Neural progenitor cell (in vitro differentiated cells): ENCODE measurements at regions not wholly inside any gene's neighbourhood (a gene's known extent, or its start where the extent isn't known, plus 50 kb on each side); places are given as distances from the start of the nearest gene placed in this dataset.

Experiments used
- EZH2 ChIP-seq: fragments of 200-600 bp; sonication (generic); IDR thresholded peaks from 2 replicates; pipeline ENCODE4 v1.6.1; 2017; ENCODE audit warnings: antibody characterized with exemption, mild to moderate bottlenecking, moderate library complexity
- TF ChIP-seq, protein P1 (sequence below): fragments of 200-600 bp; sonication (generic); IDR thresholded peaks from 2 replicates; pipeline ENCODE4 v1.5.1; 2017; ENCODE audit warnings: antibody characterized with exemption, mild to moderate bottlenecking

DNA sequence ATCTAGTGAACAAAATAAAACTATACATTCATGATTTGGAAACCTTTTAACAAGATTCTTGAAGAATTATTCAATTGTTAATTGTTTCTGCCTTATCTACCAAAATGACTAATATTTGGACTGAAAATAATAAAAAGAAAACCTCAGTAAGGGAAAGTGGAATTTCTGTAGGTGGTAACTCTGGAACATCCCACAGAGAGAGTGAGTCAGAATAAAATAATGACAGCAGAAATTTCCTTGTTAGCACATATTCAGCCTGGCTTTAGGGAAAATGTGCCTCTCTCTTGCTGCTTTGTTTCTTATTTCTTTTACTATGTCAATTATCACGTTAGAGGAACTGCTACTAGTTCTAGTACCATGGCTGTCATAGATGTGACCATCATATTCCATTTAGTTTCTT is 421.5 kb upstream of the GNPDA2 start:
- TF ChIP-seq, protein P1, sequence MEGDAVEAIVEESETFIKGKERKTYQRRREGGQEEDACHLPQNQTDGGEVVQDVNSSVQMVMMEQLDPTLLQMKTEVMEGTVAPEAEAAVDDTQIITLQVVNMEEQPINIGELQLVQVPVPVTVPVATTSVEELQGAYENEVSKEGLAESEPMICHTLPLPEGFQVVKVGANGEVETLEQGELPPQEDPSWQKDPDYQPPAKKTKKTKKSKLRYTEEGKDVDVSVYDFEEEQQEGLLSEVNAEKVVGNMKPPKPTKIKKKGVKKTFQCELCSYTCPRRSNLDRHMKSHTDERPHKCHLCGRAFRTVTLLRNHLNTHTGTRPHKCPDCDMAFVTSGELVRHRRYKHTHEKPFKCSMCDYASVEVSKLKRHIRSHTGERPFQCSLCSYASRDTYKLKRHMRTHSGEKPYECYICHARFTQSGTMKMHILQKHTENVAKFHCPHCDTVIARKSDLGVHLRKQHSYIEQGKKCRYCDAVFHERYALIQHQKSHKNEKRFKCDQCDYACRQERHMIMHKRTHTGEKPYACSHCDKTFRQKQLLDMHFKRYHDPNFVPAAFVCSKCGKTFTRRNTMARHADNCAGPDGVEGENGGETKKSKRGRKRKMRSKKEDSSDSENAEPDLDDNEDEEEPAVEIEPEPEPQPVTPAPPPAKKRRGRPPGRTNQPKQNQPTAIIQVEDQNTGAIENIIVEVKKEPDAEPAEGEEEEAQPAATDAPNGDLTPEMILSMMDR = no peak
- no peak for TF ChIP-seq EZH2
